ENCODE measurements at regions not wholly inside any gene's neighbourhood (a gene's known extent, or its start where the extent isn't known, plus 50 kb on each side); places are given as distances from the start of the nearest gene placed in this dataset.

- intact Hi-C loops (cut with DNase I): no loop called here
- no peak for DNase-seq (ENCODE audit: low spot score)
These were observed 82.9 kb upstream of the CXADR start for GRCh38 chr21:17429936-17430335.

- no peak for DNase-seq (ENCODE audit: low spot score)
- intact Hi-C loops (cut with DNase I): no loop called here
These were observed 80.1 kb upstream of the CXADR start for GRCh38 chr21:17432732-17433057.

- intact Hi-C loops (cut with DNase I): no loop called here
- no peak for DNase-seq (ENCODE audit: low spot score)
These were observed 79.1 kb upstream of the CXADR start for GRCh38 chr21:17433730-17434129.

GRCh38 chr21:17435565-17436543 is 77.0 kb upstream of the CXADR start:
- no peak for DNase-seq (ENCODE audit: low spot score)
- intact Hi-C loops (cut with DNase I): no loop called here

- intact Hi-C loops (cut with DNase I): no loop called here
- DNase-seq (ENCODE audit: low spot score): no peak
These were observed 76.2 kb upstream of the CXADR start for GRCh38 chr21:17436626-17437111.

GRCh38 chr21:17438635-17439034 is 74.2 kb upstream of the CXADR start:
- intact Hi-C loops (cut with DNase I): no loop called here
- no peak for DNase-seq (ENCODE audit: low spot score)

GRCh38 chr21:17440969-17441368 is 71.9 kb upstream of the CXADR start:
- no peak for DNase-seq (ENCODE audit: low spot score)
- intact Hi-C loops (cut with DNase I): no loop called here

GRCh38 chr21:17441370-17441769 is 71.5 kb upstream of the CXADR start:
- intact Hi-C loops (cut with DNase I): no loop called here
- no peak for DNase-seq (ENCODE audit: low spot score)

- DNase-seq (ENCODE audit: low spot score): no peak
- intact Hi-C loops (cut with DNase I): no loop called here
These were observed 70.7 kb upstream of the CXADR start for GRCh38 chr21:17442165-17442564.

GRCh38 chr21:17444828-17445227 is 68.0 kb upstream of the CXADR start:
- no peak for DNase-seq (ENCODE audit: low spot score)
- intact Hi-C loops (cut with DNase I): no loop called here

GRCh38 chr21:17446737-17447136 is 66.1 kb upstream of the CXADR start:
- no peak for DNase-seq (ENCODE audit: low spot score)
- intact Hi-C loops (cut with DNase I): no loop called here

GRCh38 chr21:17449701-17450100 is 63.1 kb upstream of the CXADR start:
- no peak for DNase-seq (ENCODE audit: low spot score)
- intact Hi-C loops (cut with DNase I): no loop called here

GRCh38 chr21:17451364-17451891 is 61.4 kb upstream of the CXADR start:
- DNase-seq (ENCODE audit: low spot score): no peak
- intact Hi-C loops (cut with DNase I): no loop called here

GRCh38 chr21:17454315-17455027 is 58.4 kb upstream of the CXADR start:
- intact Hi-C loops (cut with DNase I): no loop called here
- no peak for DNase-seq (ENCODE audit: low spot score)

- no peak for DNase-seq (ENCODE audit: low spot score)
- intact Hi-C loops (cut with DNase I): no loop called here
These were observed 57.9 kb upstream of the CXADR start for GRCh38 chr21:17455028-17455353.

GRCh38 chr21:17455451-17455850 is 57.4 kb upstream of the CXADR start:
- intact Hi-C loops (cut with DNase I): no loop called here

GRCh38 chr21:17458279-17458678 is 54.6 kb upstream of the CXADR start:
- DNase-seq (ENCODE audit: low spot score): no peak
- intact Hi-C loops (cut with DNase I): no loop called here

More at GRCh38 chr21:17455451-17455850, 57.4 kb upstream of the CXADR start:
- no peak for DNase-seq (ENCODE audit: low spot score)

GRCh38 chr21:17460094-17460493 is 52.7 kb upstream of the CXADR start:
- intact Hi-C loops (cut with DNase I): loop anchor here (10.0 kb wide), 1 partner anchor 55 kb away; the partner anchor contains the start of gene CXADR
- DNase-seq (ENCODE audit: low spot score): no peak

GRCh38 chr21:17461014-17461413 is 51.8 kb upstream of the CXADR start:
- DNase-seq (ENCODE audit: low spot score): no peak
- intact Hi-C loops (cut with DNase I): loop anchor here (10.0 kb wide), 1 partner anchor 54 kb away; the partner anchor contains the start of gene CXADR

GRCh38 chr21:17461582-17461981 is 51.3 kb upstream of the CXADR start:
- intact Hi-C loops (cut with DNase I): loop anchor here (10.0 kb wide), 1 partner anchor 53 kb away; the partner anchor contains the start of gene CXADR
- DNase-seq (ENCODE audit: low spot score): no peak
